GM21360 (cell line): ENCODE measurements at regions not wholly inside any gene's neighbourhood (a gene's known extent, or its start where the extent isn't known, plus 50 kb on each side); places are given as distances from the start of the nearest gene placed in this dataset.
"Not testable (repeated sequence)": the region's sequence is repeated elsewhere in the genome, so short reads cannot be mapped to it uniquely, and the experiment has no call there.

ENCODE experiments used
- ATAC-seq: cut with Tn5 transposase; IDR thresholded peaks from one replicate; pipeline ENCODE4 v1.9.1; 2021; ENCODE audit warnings: mild to moderate bottlenecking, moderate library complexity; ENCODE audit not compliant: unreplicated experiment

- ATAC-seq = no peak
These were observed 50.8 kb upstream of the BEND6 start for GRCh38 chr6:56904068-56904467.

DNA sequence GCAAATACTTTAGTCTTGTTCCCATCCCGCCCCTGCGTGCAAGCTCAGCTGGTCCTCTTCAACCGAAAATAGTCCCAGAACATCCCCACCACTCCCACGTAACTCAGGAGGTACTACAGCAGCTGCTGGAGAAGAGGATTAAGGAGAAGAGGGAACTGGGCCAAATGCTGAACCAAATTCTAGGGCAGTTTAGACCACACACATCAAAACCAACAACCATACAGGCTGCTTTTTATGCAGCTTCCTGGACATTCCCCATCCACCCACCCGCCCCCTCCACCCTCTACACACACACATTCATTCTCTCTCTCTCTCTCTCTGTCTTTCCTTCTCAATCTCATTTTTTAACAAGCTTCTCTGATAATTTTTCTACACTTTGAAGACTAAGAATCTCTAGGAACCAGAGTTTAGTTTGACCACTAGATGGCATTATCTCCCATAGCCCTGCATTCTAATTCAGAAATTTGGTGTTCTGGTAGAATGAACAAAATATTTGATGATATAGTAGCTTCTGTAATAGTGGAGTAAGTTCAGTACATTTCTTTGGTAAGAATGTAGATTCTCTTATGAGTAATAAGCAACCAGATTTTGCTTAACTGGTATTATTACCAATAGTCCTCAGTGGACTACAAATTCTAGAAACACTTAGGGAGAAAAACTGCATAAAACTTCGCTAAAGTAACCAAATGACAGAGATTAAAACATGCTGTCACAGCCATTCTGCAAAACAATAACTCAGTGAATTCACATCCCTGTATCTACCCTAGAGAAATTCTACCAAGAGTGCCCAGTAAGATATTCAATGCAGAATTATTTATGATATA lies 52.1 kb upstream of the BEND6 start:
- ATAC-seq = no peak

DNA sequence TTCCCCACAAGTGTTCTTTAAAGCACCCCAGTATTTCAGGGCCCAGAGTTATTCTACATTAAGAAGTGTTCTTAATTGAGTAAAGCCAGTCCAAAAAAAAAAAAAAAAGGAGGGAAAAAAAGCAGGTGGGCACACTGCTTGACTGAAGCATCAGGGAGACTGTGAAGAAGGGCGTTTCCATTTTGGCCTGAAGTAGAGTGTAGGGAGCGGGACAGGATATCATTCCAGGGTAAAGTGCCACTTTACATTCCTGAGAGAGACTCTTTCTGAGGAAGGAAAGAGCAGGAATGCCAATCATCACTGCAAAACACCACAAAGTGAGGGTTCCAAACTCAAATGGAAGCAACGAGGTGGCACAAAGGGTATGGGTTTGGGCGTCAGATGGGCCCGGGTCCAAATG lies 54.1 kb upstream of the BEND6 start:
- no peak for ATAC-seq

DNA sequence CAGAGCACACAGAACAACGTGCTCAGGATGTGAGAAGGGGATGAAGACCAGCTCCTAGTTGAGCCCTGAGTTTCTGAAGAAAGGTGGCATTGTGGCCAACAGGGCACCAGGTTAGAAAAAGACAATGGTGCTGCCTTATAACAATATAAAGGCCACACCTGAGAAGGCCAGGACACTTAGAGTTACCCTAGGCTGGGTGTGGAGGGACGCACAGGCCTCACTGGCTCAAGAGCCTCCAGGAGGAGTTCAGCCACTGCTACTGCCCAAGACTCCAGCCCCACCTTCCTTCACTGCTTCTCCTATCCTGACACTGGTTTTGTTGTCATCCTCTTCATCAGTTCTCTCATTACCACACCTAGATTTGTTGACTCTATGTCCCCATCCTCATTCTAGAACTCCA lies 55.2 kb upstream of the BEND6 start:
- no peak for ATAC-seq

- no peak for ATAC-seq
These were observed 55.6 kb upstream of the BEND6 start for GRCh38 chr6:56899311-56899710.

GRCh38 chr6:56897789-56898529 lies 56.9 kb upstream of the BEND6 start:
- ATAC-seq = no peak

- ATAC-seq = peak; percentile 10
These were observed 63.2 kb upstream of the BEND6 start for GRCh38 chr6:56891754-56892153.

DNA sequence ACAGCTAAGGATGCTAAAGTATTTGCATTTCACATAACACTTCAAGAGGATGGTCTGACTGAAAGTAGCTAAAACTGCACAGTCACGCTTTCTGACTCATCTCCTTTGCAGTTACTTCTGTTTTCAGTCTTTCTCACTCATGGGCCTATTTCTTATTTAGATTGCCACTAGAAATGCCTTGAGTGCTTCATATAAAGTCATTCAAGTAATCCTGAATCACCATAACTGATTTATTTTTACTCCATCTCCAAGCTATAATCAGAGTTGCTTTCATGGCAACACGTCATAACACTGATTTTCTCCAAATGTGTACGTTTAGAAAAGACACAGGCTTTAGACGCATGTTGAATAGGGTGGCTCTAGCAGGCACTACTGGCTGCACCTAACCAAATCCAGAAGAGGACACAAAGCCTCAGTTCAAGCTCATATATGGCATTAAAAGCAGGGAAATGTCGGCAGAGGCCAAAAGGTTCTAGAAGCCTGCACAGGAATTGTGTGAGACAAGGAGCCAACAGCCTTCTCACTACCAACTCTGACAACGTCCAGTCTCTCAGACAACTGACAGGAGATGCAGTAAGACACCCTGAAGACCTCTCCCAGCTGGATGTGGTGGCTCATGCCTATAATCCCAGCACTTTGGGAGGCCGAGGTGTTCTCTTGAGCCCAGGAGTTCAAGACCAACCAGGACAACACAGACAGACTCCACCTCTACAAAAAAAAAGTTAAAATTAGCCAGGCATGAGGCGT lies 64.1 kb upstream of the BEND6 start:
- ATAC-seq = peak; percentile 93

- ATAC-seq = no peak
These were observed 64.8 kb upstream of the BEND6 start for GRCh38 chr6:56890066-56890465.

- no peak for ATAC-seq
These were observed 65.4 kb upstream of the BEND6 start for GRCh38 chr6:56889492-56889891.

DNA sequence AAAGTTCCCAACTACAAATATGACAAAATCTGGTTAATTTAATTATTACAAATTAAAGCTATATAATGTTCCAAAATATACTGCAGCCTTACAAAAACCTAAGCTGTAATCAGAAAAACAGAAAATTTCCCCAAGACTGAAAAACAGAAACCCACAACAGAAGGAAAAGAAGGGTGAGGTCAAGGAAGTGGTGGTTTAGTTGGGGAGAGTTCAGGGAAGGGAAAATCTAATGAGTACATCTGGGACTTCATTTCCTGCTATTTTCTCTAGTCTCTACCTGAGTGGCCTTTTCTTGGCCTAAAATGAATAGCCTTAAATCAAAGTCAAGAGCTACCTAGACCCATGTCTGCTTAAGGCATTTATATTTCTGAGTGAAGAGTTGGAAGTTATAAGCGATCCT lies 66.2 kb upstream of the BEND6 start:
- no peak for ATAC-seq

DNA sequence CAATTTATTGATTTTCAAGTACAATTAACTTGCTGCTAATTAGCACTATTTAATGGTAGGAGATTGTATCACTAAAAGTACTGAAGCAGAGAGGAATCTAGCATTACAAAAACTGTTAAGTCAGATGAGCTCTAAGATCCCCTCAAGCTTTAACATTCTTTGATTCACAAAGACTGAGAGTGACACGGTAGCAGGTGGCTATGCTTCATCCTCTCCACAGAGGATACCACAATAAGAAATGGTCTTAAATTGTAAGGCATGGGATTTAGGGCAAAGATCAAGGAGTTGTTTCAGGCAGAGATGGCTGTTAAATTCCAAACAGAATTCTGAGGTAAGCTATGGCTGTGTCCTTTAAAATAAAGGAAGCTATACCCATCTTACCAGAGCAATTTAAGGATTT lies 67.8 kb upstream of the BEND6 start:
- no peak for ATAC-seq

GRCh38 chr6:56877922-56878321 lies 77.0 kb upstream of the BEND6 start:
- ATAC-seq = no peak

DNA sequence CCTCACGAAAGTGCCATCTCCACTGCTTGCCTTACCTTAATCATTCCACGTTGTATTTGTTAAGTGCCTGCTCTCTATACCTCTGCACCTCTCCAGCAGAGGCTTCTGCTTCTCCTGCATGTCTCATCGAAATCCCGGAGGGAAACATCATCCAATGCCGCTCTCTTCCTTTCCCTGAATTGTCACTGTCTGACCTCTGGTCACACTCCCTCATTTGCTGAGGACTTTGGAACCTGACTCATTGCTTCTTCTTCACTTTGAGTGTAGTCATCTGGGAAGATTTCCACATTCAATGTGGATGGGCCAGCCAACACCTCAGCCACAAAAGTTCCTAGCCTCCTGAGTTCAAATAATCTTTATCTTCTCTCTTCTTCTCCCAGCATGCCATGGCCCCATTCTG lies 78.9 kb upstream of the BEND6 start:
- no peak for ATAC-seq

DNA sequence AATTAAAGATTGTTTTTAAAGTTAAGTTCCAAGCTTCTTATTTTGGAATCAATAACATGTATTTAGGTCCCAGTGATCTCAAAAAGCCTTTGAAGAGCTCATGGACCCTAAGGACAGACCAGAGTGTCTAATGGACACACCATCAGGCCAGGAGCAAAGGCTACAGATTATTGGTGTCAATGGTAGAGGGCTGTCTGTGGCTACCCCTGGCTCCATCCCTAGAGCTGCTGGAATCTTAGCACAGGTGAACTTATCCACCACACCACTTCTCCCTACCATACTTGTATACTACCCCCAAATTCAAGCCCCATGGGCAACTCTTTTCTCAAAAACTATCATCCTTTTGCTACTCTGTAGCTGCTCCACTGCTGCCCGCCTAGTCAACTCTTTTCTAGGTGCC lies 79.4 kb upstream of the BEND6 start:
- no peak for ATAC-seq

DNA sequence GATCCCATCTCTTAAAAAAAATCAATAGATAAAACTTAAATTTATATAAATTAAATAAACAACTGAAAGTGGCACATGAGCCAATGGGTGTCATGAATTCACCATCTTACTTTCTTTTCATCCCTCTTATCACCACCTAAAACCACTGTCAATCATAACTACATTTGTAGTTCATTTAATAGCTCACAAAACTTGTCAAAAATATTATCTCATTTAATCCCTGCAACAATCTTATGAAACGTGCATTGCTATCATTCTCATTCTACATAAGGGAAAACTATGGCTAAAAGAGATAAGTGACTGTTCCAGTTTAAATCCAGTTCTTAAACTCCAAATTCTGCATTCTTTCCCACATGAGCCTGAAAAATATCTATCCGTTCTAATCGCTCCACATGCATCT lies 80.6 kb upstream of the BEND6 start:
- no peak for ATAC-seq

- not testable (repeated sequence) for ATAC-seq
These were observed 84.9 kb upstream of the BEND6 start for GRCh38 chr6:56870053-56870452.

DNA sequence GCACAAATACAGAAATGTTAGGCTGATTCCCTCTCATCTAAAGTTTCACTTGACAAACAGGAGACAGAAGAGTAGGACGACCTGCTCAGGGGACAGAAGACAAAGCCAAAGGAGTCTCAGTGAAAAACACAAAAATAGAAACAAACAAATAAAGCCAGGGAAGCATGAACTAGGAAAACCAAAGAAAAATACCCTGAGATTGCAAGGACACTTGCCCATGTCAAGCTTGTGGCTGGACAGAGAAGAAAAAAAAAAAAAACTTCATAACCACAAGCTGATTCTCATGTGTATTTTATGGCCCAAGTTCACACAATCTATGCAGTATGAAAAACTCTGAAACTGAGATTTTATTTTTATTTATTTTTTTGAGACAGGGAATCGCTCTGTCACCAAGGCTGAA lies 85.6 kb upstream of the BEND6 start:
- no peak for ATAC-seq

- ATAC-seq = no peak
These were observed 86.2 kb upstream of the BEND6 start for GRCh38 chr6:56868687-56869086.

DNA sequence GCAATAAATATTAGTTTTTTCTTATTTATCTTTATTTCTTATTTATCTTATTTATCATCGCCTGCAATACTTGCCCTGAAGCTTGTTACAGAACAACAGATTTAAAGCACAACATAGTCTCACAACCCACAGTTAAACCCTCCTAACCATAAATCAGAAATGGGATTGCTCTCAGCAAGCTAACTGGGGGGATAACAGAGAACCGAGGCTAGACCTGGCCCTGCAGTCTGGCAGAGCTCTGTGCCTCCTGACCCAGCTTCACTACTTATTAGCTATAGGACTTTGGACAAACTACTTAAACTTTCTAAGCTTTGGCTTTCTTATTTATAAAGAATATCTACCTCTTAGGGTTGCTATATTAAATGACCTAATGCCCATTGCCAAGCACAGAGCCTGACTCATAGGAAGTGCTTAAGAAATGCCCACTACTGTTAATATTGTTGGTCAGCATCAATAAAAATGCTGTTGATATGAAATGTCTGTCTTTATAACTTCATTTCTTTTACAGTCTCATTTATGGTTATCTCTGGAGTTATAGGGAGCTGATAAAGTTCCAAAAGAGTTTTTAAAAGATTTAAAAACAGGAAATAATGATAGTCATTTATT lies 87.9 kb upstream of the BEND6 start:
- no peak for ATAC-seq
